Stimulated activated CD4-positive, alpha-beta T cell treated with anti-CD3 and anti-CD28 coated beads, TNF-alpha, amount 100 ng/mL, for 1 hour (primary cell): ENCODE measurements at regions not wholly inside any gene's neighbourhood (a gene's known extent, or its start where the extent isn't known, plus 50 kb on each side); places are given as distances from the start of the nearest gene placed in this dataset.
"Not testable (repeated sequence)": the region's sequence is repeated elsewhere in the genome, so short reads cannot be mapped to it uniquely, and the experiment has no call there.

Experiments
- DNase-seq, 3 donors: peaks; one replicate each; pipeline ENCODE4 v3.0.0-alpha.2; 2020; ENCODE audit warnings: low read depth in 3 of 3, low spot score in 1 of 3

DNA sequence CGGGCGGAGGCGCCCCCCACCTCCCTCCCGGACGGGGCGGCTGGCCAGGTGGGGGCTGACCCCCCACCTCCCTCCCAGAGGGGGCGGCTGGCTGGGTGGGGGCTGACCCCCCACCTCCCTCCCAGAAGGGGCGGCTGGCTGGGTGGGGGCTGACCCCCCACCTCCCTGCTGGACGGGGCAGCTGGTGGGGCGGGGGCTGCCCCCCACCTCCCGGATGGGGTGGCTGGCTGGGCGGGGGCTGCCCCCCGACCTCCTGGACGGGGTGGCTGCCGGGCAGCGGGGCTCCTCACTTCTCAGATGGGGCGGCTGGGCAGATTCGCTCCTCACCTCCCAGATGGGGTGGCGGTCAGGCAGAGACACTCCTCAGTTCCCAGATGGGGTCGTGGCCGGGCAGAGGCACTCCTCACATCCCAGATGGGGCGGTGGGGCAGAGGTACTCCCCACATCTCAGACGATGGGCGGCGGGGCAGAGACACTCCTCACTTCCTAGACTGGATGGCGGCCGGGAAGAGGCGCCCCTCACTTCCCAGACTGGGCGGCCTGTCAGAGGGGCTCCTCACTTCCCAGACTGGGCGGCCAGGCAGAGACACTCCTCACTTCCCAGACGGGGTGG lies 178.1 kb upstream of the CLINT1 start:
- not testable (repeated sequence) for DNase-seq

DNA sequence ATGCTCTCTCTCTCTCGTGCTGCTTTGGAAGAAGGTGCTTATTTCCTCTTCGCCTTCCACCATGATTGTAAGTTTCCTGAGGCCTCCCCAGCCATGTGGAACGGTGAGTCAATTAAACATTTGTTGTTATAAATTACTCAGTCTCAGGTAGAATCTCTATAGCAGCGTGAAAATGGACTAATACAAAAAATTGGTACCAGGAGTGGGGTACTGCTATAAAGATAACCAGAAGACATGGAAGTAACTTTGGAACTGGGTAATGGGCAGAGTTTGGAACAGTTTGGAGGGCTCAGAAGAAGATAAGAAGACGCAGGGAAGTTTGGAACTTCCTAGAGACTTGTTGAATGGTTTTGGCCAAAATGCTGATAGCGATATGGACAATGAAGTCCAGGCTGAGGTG lies 175.6 kb upstream of the CLINT1 start:
- DNase-seq = not testable (repeated sequence)

DNA sequence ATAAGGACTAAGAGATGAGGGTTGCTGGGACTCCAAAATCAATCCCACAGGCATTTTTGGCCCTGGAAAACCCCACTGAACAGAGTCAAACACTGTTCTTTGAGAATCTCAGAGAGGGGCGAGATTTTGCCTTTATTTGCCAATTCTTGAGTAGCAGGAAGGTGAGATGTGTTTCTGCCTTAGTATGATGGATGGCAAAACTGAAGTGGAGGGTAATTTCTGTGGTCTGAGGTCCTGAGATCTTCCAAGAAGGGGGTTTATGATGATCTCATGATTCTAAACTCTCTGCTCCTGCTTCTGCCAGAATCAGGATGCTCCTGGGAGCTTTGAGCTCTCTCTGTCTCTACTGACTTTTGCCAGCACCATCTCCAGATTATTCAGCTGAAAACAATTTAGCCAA lies 174.8 kb upstream of the CLINT1 start:
- no peak for DNase-seq

DNA sequence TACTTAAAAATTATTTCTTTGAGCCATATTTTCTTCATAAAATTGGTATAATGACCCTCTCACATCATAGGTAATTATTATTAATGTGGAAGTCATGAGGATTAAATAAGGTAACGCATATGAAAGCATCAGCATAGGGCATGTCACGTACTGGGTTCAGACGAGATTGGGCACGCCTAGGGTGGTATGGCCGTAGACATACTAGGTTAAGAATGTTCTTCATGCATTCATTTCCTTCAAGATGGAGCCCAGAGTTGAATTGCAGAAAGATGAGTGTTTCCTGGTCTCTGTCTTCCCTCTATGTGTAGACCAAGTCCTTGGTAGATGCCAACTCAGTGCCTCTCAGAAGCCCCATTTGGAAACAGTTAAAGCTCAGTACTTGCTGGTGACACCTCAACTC lies 174.1 kb upstream of the CLINT1 start:
- DNase-seq = no peak

DNA sequence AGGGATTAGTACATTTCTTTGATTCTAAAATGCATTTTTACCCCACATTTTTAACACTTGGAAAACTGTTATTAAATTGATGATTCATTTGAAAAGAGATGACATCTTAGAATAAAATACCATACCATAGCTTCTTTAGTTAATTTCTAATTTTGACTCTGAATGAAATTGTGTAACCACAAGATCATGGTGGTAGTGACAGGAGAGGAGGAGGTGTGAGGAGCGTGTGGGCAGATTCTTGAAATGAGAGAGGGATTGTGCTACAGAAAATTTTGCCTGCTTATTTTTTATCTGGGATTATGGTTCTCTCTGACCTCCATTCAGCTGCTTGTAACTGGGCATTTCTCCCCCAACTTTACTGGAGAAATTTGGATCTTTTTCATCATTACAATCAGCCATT lies 173.3 kb upstream of the CLINT1 start:
- no peak for DNase-seq

DNA sequence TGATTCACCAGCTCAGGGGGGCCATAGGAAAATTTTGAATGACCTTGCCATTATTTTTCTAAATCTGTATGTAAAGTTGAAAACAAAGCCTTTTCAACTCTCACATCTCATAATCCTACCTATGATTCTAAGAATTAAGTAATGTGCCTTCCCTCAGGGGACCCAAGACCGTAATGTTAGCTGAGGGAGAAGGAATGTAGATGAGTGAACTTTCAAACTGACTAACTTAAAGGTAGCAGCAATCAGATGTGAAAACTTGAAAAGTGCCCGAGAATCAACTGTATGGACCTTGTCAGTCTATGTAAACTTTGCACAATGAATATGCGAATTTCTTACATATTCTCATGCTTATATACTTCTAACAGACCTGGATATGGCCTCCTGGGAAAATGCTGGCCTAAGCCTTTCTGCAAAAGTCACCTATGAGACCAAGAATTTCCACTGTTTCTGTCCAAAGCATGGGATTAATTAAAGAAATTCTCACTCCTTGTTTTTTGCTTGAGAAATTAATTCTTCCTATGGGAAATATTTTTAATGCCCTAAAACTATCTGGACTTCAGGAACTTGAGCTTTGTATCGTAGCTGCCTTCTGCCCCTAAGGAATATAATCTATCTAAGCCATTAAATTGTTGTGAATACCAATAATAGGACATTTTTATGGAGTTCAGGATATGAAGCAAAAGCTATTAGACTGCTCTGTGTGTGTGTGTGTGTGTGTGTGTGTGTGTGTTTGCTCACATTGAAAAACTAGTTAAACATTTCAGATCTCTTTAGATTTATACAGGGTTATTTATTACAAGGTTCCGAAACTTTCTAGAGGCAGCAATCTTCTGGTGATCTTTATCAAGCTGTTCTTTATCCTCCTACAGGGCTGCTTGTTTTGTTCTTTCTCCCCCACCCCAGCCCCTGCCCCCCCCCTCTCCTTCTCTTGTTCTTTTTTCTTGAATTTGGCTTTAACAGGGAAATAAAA lies 169.1 kb upstream of the CLINT1 start:
- no peak for DNase-seq

DNA sequence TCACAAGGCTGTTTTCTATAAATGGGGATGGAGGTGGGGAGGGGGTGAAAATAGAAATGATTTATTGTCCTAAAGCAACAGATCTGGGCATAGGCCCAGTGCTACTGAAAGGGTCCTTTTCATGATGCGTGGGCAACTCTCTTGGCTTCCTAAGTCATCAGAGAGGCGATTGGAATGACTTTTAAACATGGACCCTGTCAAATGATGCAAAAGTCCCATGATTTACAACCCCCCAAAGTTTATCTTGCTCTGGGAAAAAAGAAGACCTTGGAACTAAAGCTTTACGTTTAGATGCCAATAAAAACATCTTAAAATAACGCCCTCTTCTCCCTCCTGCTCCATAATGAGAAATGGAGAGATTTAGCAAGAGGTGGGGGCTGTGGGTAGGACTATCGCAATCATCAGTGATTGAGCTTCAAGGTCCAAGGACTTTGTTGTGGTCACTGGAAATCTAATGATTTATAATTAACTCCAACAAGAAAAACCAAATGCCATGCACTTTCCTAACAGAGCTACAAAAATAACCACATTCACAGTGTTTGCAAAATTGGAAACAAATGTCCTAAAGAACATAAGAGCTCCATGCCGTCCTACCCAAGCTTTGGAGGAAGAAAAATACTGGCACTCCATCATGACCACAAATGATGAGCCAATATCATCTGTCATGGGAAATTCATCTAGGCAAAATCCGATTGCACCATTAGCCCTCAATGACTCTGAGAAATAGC lies 167.5 kb upstream of the CLINT1 start:
- DNase-seq = no peak

DNA sequence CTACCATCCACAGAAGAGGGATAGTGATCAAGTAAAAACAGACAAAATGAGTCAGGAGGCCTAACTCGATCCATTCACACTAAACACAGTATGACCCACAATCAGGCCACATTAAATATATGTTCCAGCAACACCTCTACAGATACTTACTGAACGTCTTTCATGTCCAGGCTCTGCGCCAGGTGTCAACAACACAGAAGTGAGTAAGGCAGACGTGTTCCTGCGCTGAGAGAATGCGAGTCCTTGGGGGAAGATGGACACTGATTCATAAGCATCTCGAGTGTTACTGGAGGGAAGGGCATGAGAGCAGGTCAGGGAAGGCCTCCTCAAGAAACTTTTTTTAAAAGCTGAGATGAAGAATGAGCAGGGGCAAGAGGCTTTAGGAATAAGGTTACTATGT lies 164.3 kb upstream of the CLINT1 start:
- DNase-seq = no peak

DNA sequence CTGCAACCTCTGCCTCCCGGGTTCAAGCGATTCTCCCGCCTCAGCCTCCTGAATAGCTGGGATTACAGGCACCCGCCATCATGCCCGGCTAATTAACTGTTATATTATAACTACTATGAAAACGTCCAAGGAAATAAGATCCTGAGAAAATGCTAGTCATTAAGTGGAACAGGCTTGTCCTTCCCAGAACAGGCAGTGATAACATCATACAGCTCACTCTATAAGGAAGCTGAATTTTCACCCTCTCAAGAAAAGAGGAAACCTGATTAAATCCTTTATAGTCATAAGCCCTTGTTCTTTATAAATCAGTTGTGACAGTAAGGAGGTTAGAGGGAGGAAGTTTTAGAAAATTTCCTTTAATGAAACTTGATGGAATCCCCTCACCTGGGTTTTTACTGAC lies 163.9 kb upstream of the CLINT1 start:
- DNase-seq = no peak

DNA sequence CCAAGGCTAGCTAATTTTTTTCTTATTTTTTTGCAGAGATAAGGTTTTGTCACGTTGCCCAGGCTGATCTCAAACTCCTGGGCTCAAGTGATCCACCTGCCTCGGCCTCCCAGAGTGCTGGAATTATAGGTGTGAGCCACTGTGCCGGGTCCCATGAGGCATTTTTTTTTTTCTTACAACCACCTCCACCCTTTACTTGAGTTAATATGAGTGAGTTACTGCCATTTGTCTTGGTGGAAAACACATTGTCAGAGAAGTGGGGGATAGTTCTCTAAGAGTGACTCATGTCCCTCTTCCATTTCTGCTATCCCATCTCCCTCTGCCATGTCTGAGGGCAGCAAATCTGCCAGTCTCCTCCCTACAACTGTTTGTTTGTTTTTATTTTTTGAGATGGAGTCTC lies 163.4 kb upstream of the CLINT1 start:
- no peak for DNase-seq

DNA sequence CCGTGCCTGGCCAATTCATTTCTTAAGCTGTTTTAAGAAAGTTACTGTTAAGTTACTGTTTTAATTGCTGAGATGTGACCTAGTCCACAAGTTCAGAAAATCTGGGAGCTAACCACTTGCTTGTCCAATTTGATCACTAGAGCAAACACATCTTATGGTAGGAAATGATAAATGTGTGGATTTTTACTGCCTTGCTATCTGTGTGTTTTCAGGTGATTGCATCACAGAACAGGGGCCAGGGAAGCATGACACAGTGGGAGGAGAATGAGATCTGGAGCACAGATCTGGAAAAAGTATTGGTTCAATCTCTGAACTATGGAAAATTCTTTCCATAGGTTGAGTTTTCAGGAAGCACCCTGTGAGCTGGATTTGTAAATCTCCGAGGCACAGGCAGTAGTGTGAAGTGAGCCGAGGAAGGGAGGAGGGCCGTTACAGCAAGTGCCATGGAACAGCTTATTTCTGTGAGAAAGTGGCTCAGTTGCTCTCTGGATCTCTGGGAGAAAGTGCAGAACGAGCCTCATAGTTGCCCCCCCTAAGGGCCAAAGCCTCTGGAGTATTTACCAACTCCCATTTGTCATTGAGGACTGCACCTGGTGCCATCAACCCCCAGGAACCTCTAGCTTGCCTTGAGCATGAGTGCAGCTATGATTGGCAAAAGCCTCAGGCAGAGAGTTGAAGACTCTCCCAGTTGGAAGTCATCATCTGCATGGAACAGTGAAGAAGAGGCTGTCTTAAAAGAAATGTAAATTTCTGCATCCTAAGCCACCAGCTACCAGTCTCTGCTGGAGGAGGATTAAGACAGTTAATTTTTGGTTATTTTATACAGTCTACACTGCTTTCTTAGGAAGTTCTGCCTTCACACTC lies 161.8 kb upstream of the CLINT1 start:
- no peak for DNase-seq

DNA sequence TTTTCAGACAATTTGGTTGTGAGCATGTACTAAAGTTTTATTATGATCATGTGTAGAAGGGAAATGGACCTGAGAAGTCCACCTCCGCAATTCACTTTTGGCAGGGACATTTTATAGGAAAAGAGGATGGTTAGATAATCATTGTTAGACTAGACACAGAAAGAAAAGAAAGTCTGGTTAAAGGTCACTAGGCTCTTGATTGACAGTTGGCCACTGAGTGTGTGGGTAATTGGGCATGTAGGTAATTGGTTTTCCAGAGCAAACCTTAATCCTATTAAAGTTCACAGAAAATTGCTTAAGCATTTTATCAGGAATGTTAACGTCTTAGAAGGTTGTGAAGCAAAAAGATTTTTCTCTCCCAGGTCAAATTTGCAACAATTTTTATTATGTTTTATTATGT lies 158.5 kb upstream of the CLINT1 start:
- DNase-seq = no peak

DNA sequence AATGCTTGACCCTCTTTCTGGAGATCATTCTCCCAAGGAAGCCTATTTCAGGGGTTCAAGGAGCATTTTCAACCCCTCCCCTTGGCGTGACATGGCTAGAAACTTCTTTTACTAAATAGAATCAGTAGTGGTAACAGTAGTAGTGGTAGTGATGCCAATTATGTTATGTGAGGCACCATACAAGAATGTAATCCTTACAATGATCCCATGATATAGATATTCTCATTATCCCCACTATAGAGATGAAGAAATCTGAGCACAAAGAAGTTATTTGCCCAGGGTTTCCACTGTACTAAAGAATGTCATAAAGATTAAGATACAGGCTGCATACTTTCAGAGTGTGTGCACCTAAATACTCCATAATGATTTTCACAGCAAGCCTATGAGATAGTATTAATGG lies 155.4 kb upstream of the CLINT1 start:
- DNase-seq = no peak

DNA sequence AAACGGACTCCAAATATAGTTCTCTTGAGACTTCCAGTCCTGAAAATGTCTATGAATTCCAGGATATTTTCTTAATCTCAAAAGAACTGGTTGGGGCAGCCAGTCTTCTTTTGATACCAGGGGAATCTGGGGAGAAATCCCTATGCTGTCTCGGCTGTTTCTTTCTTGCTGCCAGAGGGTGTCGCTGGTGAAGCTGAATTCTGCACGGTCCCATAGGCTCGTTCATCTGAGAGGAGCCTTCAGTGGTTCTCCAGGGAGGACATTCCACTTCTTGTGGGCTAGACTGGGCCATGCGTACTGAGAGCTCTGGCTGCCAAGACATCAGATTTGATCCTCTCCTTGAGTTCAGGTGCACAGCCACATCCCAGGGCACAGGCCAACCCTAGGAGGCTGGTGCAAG lies 155.0 kb upstream of the CLINT1 start:
- no peak for DNase-seq

DNA sequence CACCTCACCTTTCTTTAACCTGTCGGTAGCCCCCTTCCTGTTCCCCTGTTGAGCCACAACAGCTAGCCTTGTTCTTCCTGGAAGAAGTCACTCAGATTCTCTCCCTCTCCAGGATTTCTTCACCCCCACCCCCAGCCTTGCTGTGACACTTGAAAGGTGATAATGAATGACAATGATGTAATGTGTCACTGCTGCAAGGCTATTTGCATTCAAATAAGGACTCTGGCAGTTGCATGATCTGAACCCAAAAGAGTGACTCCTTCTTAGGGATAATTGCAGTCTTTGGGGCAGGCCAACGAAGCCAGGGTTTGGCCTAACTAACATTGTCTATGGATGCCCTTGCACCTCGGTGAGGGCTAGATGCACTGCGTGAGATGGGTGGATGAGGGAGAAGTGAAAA lies 154.4 kb upstream of the CLINT1 start:
- no peak for DNase-seq

DNA sequence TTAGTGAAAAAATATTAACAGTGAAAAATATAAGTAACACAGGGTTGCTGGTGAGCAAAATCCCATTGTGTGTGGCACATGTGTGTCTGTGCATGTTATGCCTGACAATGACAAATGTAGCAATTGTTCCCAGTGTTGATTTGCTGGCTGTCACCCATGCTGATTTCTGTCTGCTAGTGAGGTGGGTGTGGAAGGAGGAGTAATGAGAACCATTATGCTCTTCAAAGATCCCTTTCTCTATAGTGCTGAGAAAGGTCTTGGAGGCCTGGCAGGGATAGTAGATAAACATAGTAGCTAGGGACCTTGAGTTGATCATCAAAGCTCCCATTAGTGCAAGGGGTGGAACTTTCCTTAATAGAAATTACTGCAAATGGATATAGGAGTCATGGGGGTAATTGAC lies 152.5 kb upstream of the CLINT1 start:
- DNase-seq = no peak

DNA sequence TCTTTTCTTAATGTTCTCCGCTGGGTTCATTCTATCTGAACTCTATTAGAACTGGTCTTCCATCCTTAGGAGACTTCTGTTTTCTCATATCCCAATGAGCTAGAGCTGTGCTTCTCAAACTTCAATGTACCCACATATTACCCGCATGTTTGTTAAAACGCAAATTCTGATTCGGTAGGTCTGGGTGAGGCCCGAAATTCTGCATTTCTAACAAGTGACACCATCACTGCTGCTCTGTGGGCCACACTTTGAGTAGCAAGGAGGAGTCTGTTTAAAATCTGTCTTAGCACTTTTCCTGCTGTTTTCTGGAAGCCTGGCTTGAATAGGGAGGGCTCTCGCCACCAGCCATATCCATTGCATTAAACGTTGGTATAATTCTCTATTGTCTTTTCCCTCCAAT lies 151.9 kb upstream of the CLINT1 start:
- no peak for DNase-seq

DNA sequence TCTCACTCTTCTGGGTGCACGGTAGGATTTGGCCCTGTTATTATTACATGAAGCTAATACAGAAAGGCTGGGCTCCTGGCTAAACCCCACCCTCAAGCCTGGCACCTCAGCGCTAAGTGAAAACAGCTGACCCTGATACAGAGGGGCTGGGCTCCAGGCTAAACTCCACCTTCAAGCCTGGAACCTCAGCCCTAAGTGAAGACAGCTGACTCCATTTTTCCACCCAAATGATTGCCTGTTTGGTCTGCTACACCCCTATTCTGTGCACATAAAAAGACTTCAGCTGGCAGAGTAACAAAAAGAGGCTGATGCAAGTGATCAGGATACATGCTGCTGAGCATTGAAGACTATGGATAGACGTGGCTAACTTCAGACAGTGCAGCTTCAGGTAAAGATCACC lies 148.4 kb upstream of the CLINT1 start:
- DNase-seq = no peak

DNA sequence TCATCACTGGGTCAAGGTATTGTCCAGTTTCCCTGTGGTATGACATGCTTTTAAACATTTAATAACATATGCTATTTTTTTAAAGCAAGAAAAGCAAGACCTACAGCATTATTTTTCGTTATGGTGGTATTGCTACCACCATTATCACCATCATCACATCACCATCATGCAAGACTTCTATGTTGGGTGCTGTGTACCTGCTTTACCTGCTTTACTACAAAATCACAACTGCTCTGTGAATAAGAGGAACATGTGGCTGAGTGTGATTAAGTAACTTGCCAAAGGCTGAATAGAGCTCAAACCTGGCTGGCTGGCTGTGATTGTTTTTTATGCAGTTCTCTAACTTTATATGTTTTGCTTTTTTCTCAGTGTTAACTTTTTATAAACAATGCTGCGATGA lies 140.8 kb upstream of the CLINT1 start:
- no peak for DNase-seq

DNA sequence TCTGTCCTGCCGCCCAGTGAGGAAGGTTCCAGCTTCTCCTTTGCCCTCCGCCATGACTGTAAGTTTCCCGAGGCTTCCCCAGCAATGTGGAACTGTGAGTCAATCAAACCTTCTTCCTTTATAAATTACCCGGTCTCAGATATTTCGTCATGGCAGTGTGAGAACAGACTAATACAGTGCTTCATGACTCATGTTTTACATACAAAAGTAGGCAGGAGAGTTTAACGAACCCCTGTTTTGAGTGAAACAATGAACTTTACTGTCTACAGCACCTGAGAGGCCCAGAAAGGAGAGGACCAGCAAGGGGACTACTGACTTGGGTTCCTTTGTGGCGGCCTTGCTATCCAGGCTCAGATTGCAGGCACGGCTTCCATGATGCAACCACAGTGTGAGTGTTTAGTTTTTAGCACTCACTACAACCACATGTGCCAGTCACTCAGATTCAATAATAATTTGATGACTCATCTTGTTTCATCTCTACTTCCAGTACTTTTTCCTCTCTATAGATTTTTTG lies 139.1 kb upstream of the CLINT1 start:
- no peak for DNase-seq
